Gastrocnemius medialis (tissue), 4 donors: ENCODE measurements at regions not wholly inside any gene's neighbourhood (a gene's known extent, or its start where the extent isn't known, plus 50 kb on each side); places are given as distances from the start of the nearest gene placed in this dataset.

Experiments
- ATAC-seq, 2 donors: fragments of 150-250 bp; one replicate each; pipeline ENCODE4 v1.9.1; 2016
- DNase-seq, 2 donors: peaks; one replicate each; pipeline ENCODE4 v3.0.0-alpha.2; 2019
- H3K27ac ChIP-seq, 4 donors: fragments of 200-600 bp; sonication (generic); 1 replicate in 1 of 4; 2 replicates in 3 of 4; pipeline ENCODE4 v1.5.1; 2016 to 2018; ENCODE audit warnings: mild to moderate bottlenecking in 2 of 4, moderate library complexity in 1 of 4
- H3K27me3 ChIP-seq, 3 donors: fragments of 200-600 bp; sonication (generic) in 2 of 3; 1 replicate in 1 of 3; 2 replicates in 2 of 3; pipeline versions ENCODE4 v1.5.1 to v1.6.0; 2016 to 2019; ENCODE audit warnings: mild to moderate bottlenecking in 1 of 3, moderate library complexity in 1 of 3
- H3K36me3 ChIP-seq, 2 donors: fragments of 200-600 bp; sonication (generic) in 1 of 2; one replicate each; pipeline ENCODE4 v1.5.1; 2017 to 2018
- H3K4me1 ChIP-seq, 2 donors: fragments of 200-600 bp; sonication (generic) in 1 of 2; one replicate each; pipeline ENCODE4 v1.5.1; 2016 to 2017; ENCODE audit warnings: mild to moderate bottlenecking in 2 of 2
- H3K4me3 ChIP-seq, 4 donors: fragments of 200-600 bp; sonication (generic) in 3 of 4; 1 replicate in 1 of 4; 2 replicates in 3 of 4; pipeline ENCODE4 v1.5.1; 2016 to 2019; ENCODE audit warnings: mild to moderate bottlenecking in 2 of 4
- H3K9me3 ChIP-seq, 3 donors: fragments of 200-600 bp; sonication (generic) in 2 of 3; 1 replicate in 1 of 3; 2 replicates in 2 of 3; pipeline ENCODE4 v1.5.1; 2016 to 2019
- POLR2A ChIP-seq, 2 donors: fragments of 450-650 bp; IDR thresholded peaks; one replicate each; pipeline ENCODE4 v1.6.1; 2017; ENCODE audit warnings: antibody characterized with exemption in 2 of 2, mild to moderate bottlenecking in 2 of 2, moderate library complexity in 2 of 2
- in situ Hi-C, 4 donors: fragments of 200-750 bp; cut with MboI; loops; one replicate each; pipeline versions ENCODE4 v1.15.0 to v1.8.0; 2017; ENCODE audit warnings: low sequenced_read_pairs in 4 of 4
- intact Hi-C: fragments of 100-400 bp; cut with DNase I; formaldehyde crosslinking; loops from one replicate; pipeline ENCODE4 v1.15.1; 2023; ENCODE audit warnings: low total_unique reads
- TF ChIP-seq, protein P1 (sequence below), 5 experiments: fragments of 450-650 bp in 3 of 5; fragments of 200-600 bp in 2 of 5; sonication (generic) in 2 of 5; IDR thresholded peaks in 4 of 5; conservative IDR thresholded peaks in 1 of 5; 1 replicate in 4 of 5; 2 replicates in 1 of 5; pipeline ENCODE4 v1.5.1; 2016 to 2019; ENCODE audit warnings: antibody characterized with exemption in 5 of 5, mild to moderate bottlenecking in 3 of 5, moderate library complexity in 3 of 5

DNA sequence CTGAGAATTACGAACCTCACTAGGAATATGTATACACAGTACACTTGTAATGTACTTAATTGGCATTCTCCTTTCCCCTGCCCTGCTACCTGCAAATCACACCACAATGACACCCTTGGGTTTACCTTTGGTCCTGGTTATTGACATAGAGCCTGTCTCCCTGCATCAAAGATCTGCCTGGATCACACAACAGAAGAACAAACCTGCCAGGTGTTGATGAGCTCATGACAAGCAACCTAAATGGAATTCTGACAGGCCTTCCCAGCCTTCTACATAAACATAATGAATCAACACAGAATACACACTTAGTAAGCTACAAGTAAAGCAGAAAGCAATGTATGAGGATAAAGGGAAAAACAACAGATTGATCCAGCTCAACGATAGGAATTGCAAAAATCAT, 95.6 kb downstream of the HDGFL1 start:
- H3K27me3 ChIP-seq, result no peaks in the 10 kb centered on the region

DNA sequence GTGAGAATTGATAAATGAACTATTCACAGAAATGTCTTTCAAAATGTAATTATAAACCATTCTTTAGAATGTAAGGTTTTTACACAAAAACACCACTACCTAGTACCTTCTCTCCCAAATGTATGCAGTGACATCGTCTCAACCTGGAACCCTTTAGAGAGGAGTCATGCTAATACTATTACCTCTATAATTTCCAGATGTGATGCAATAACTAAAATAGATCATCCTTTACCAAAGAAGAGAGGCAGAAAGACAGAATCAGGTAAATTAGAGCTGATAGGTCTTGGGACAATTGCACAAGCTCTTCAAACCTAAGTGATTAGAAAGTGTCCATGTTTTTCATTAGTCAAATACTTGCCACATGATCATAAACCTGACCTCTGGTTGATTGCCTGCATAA, 96.7 kb downstream of the HDGFL1 start:
- Histone ChIP-seq H3K36me3 (no peaks in the 10 kb centered on the region), H3K4me3 (no peak overlapping the region), H3K9me3 (no peaks in the 10 kb centered on the region), H3K4me1 (peaks cover 0 to 8% of the 10 kb centered on the region in 2 donors), H3K27me3 (no peaks in the 10 kb centered on the region), H3K27ac (no peak overlapping the region)
- intact Hi-C loops, result no loop called here
- TF ChIP-seq POLR2A (IDR thresholded peaks at IDR 0.05), result no peak
- TF ChIP-seq, protein P1, sequence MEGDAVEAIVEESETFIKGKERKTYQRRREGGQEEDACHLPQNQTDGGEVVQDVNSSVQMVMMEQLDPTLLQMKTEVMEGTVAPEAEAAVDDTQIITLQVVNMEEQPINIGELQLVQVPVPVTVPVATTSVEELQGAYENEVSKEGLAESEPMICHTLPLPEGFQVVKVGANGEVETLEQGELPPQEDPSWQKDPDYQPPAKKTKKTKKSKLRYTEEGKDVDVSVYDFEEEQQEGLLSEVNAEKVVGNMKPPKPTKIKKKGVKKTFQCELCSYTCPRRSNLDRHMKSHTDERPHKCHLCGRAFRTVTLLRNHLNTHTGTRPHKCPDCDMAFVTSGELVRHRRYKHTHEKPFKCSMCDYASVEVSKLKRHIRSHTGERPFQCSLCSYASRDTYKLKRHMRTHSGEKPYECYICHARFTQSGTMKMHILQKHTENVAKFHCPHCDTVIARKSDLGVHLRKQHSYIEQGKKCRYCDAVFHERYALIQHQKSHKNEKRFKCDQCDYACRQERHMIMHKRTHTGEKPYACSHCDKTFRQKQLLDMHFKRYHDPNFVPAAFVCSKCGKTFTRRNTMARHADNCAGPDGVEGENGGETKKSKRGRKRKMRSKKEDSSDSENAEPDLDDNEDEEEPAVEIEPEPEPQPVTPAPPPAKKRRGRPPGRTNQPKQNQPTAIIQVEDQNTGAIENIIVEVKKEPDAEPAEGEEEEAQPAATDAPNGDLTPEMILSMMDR (IDR thresholded peaks at IDR 0.05 in 4 of 5, conservative IDR thresholded peaks at IDR 0.05 in 1 of 5), result no peak
- DNase-seq, result no peak
- ATAC-seq, result no peak
- in situ Hi-C loops, result no loop called here

More for the DNA sequence above, 95.6 kb downstream of the HDGFL1 start:
- DNase-seq (no peak), ATAC-seq (no peak)
- TF ChIP-seq POLR2A (IDR thresholded peaks at IDR 0.05), result no peak
- TF ChIP-seq, protein P1 (IDR thresholded peaks at IDR 0.05 in 4 of 5, conservative IDR thresholded peaks at IDR 0.05 in 1 of 5), result no peak
- Histone ChIP-seq H3K36me3 (no peaks in the 10 kb centered on the region), H3K4me1 (no peaks in the 10 kb centered on the region), H3K4me3 (no peak overlapping the region), H3K27ac (no peak overlapping the region), H3K9me3 (no peaks in the 10 kb centered on the region)
- intact Hi-C loops (no loop called here), in situ Hi-C loops (no loop called here)

DNA sequence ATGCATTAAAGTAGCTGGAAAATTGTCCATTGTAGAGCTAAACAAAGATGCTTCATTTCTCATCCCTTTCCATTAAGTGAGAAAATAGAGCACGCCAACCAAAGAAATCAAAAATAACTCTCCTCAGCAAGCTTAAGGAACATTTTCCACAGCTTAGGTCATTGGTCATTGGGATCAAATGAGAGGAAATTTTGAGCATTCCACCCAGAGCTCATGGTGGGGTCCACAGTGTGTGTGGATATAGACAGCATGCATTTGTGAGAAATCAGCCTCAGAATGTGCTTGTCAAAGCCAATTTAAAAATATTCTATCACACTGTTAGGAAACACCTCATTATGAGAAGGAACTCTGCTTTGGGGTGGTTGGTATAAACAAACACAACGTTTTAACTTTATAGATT, 97.2 kb downstream of the HDGFL1 start:
- TF ChIP-seq, protein P1 (IDR thresholded peaks at IDR 0.05 in 4 of 5, conservative IDR thresholded peaks at IDR 0.05 in 1 of 5), result no peak
- no peak for TF ChIP-seq POLR2A (IDR thresholded peaks at IDR 0.05)
- Histone ChIP-seq H3K9me3 (no peaks in the 10 kb centered on the region), H3K4me1 (peaks cover 0 to 8% of the 10 kb centered on the region in 2 donors), H3K27me3 (no peaks in the 10 kb centered on the region), H3K27ac (no peak overlapping the region), H3K4me3 (no peak overlapping the region), H3K36me3 (no peaks in the 10 kb centered on the region)
- no peak for DNase-seq
- in situ Hi-C loops (no loop called here), intact Hi-C loops (no loop called here)
- ATAC-seq, result no peak

DNA sequence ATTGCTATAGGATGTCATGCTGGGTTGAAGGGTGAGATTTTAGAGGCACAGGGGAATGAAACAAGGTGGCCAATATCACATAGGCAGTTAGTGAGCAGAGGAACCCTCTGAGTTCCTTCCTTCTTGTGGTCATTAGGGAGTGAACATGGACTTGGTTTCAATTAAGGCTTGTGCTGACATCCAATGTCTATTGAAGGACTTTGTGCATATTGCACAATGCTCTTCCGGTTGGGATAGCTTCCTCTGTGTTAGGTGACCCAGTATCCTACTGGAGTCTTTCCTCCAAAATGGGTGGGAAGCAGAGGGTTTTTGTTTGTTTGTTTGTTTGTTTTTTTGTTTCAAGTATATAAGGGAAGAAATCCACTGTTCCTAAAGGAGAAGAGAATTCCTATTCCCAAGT, 98.5 kb downstream of the HDGFL1 start:
- Histone ChIP-seq H3K4me1 (peaks cover 0 to 8% of the 10 kb centered on the region in 2 donors), H3K27ac (no peak overlapping the region), H3K27me3 (no peaks in the 10 kb centered on the region), H3K36me3 (no peaks in the 10 kb centered on the region), H3K9me3 (no peaks in the 10 kb centered on the region), H3K4me3 (no peak overlapping the region)
- intact Hi-C loops (no loop called here), in situ Hi-C loops (no loop called here)
- no peak for TF ChIP-seq POLR2A (IDR thresholded peaks at IDR 0.05)
- TF ChIP-seq, protein P1 (IDR thresholded peaks at IDR 0.05 in 4 of 5, conservative IDR thresholded peaks at IDR 0.05 in 1 of 5), result no peak
- ATAC-seq (no peak), DNase-seq (no peak)

DNA sequence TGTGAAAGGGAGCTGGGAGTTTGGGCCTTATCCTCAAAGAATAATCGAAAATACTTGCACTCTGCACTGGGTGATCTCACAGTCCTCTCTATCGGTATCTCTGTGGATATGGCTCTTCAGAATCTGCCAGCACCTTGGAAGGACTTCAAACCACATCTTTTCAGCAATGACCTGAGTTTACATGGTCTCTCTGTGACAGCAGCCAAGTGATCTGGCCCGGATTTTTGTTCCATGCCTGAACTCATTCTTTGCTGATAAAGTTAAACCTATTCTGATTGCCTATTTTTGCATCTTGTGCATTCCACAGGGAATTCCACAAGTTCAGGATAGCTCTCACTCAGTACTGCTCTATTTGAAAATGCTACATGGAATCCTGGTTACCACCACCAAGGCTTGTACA, 98.9 kb downstream of the HDGFL1 start:
- H3K4me1 ChIP-seq, result peaks cover 0 to 11% of the 10 kb centered on the region in 2 donors
- in situ Hi-C loops (no loop called here), intact Hi-C loops (no loop called here)
- no peak for DNase-seq
- H3K4me3 ChIP-seq, result no peak overlapping the region
- ATAC-seq, result no peak
- no peaks in the 10 kb centered on the region for H3K9me3 ChIP-seq
- no peaks in the 10 kb centered on the region for H3K27me3 ChIP-seq
- H3K36me3 ChIP-seq, result no peaks in the 10 kb centered on the region
- TF ChIP-seq, protein P1 (IDR thresholded peaks at IDR 0.05 in 4 of 5, conservative IDR thresholded peaks at IDR 0.05 in 1 of 5), result no peak
- TF ChIP-seq POLR2A (IDR thresholded peaks at IDR 0.05), result no peak
- no peak overlapping the region for H3K27ac ChIP-seq
